Activated effector memory CD4-positive, alpha-beta T cell treated with Interleukin-2 at 50 U/mL for 16 hours (primary cell): ENCODE measurements at regions not wholly inside any gene's neighbourhood (a gene's known extent, or its start where the extent isn't known, plus 50 kb on each side); places are given as distances from the start of the nearest gene placed in this dataset.

ENCODE experiments used
- DNase-seq: peaks from one replicate; pipeline ENCODE4 v3.0.0-alpha.2; 2020

DNA sequence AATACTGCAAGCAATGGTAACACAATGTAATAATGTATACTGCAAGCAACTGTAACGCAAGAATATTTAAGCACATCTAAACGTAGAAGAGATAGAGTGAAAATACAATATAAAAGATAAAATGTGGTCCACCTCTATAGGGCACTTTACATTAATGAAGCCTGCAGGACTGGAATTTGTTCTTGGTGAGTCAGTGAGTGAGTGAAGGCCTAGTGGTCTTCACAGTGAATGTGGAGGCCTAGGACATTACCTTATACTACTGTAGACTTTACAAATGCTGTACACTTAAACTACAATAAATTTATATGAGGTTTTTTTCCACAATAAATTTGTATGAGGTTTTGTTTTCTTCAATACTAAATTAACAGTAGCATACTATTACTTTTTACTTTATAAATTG, 287.4 kb upstream of the SNX7 start:
- DNase-seq, result no peak

GRCh38 chr1:98373056-98373455, 288.5 kb upstream of the SNX7 start:
- DNase-seq, result no peak

DNA sequence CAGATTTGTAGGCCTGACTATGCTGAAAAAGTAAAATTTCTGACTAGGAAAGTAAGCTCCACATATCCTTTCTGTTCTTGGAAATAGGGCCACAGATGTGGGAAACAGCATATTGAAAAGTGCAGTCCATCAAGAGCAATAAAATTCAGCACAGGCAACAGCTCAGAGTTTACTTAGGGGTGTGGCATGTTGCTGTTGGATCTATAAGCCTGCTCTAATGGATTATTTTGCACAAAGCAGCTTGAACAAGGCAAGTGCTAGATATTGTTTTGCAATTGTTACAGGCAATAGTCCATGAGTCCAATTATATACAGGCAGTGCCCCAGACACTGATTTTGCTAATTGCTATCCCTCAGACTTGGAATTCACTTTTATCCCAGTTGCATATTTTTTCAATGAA, 289.8 kb upstream of the SNX7 start:
- no peak for DNase-seq

DNA sequence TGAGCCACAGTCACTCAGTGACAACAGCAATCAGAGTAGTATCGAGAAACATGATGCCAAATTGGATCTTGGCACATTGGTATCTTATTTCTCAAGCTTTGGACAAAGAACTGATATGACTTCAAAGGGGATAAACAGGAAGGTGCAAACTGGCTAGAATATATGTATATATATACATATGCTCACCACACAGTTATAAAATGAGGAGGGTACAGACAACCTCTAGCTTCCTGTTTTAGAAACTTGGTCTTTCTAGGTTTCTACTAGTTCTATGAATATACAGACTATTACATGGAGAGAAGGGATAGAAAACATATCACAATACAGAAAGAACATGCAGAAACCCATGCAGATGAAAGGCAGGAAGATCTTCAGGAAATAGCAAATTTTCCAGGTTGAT, 292.1 kb upstream of the SNX7 start:
- no peak for DNase-seq

DNA sequence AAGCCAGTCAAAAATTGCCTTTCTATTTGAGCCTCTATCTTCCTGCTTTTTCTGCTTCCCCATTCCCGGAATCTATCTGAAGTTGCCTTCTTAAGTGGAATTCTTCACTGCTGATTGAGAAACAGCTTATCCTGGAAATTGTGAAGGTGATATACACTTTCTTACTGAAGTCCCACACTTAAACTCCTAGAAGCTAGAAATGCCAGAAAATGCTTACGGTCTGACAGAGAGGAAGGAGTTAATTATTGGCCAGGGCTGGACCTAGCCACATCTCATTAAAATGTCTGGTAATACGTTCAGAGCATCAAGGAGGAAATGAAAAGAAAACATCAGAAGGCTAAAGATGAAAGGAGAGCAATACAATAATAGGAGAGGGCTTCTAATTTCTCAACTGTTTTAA, 292.5 kb upstream of the SNX7 start:
- DNase-seq, result no peak

GRCh38 chr1:98367426-98367825, 294.1 kb upstream of the SNX7 start:
- no peak for DNase-seq

- DNase-seq, result no peak
Observed at GRCh38 chr1:98366343-98366742, 295.2 kb upstream of the SNX7 start.

DNA sequence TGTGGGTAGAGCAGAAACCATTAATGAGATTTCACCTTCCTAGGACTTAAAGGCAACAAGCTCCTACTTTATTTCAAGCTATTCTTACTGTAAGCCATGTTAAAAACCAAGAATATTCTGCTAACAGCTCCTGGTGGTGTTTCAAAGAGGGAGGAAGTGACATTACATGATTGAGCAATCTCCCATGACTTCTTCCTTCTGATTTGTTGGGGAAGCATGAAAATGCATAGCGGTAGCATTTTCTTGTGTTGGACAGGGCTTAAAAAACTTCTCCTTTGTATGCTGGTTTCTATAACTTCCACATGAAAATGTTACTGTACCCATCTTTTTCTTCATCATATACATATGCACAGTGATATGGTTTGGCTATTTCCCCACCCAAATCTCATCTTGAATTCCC, 297.0 kb upstream of the SNX7 start:
- no peak for DNase-seq

GRCh38 chr1:98360864-98361263, 300.7 kb upstream of the SNX7 start:
- DNase-seq, result no peak

DNA sequence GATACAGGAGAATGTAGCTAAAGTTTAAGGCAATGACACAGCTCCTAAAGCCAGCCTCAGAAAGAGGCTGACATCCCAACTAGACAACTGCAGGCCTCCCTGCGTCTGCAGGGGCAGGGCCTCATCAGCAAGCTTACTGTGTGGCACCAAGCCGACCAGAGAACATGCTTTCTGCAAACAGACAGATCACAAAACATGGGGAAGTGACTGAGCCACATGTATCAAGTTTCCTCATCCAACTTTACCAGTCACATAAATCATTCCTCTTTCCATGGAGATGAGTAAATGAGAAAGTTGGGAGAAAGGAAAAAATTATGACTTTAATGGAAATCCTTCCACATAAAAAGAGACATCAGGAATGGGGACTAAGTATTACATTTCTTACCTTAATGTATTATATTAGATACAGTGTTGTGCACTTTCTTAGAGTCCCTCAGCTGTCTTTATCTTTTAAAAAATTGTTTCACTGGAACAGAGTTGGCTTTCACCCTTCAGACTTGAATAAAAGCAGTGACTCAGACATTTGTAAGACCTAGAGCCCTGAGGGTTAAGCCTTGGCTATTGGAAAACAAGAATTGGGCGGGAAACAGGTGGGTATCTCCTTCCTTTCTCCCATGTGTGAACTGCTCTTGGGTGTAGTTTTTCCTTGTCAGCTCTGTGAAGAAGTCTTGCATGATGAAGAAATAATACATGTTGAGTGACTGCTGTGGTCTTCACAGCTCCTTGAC, 305.7 kb upstream of the SNX7 start:
- DNase-seq, result no peak

DNA sequence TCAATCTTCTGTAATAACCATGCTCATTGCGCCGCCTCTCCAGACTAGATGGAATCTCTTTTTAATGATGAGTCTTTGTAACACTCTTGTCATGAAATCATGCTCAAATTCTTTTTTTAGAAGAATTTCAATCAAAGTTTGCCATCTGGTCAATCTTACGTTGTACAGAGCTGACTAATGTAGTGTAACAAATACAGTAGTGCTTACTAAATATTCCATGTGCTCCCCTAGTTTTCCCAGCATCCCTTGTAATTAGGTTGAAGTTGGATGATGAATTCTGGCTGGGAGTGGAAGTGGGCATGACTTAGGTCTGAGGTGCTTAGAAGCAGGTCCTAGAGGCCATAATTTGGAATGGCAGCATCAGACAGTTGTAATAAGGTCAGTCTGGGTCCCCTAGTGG, 309.1 kb upstream of the SNX7 start:
- no peak for DNase-seq

- DNase-seq, result no peak
Observed at GRCh38 chr1:98351561-98351960, 310.0 kb upstream of the SNX7 start.

GRCh38 chr1:98345417-98345816, 316.1 kb upstream of the SNX7 start:
- DNase-seq, result no peak

- no peak for DNase-seq
Observed at GRCh38 chr1:98344731-98345130, 316.8 kb upstream of the SNX7 start.

DNA sequence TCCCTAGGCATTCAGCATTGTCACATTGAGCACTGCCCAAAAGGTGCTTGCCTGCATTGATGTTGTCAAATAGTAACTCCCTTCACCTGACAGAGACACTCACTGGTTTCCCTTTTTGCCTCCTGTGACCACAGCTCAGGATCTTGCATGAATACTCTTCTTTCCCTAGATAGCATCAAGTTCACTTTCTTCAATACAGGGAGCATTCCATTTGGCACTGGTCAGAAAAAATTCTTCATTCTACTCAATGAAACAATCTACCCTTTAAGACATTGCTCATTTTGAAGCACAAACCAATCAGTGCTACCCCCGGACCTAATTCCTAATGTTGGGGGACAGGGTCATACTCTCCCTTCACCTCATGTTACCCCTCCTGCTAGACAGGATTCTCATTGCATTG, 319.0 kb upstream of the SNX7 start:
- DNase-seq, result no peak

DNA sequence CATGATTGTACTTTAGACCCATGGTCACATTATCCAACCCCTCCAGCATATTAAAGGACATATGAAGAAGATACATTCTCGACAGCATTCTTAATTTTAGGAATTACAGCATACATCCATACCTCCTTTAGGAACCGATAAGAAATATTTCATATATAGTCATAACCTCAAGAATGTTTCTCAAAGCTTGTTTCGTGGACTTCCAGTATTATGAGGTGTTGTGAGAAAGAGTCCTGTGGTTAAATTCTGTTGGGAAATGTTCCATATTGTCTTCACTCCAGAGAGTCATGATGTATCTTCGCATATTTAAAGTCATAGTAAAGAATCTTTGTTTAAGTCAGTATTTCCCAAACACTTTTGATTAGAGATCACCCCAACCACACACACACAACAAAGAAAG, 321.0 kb upstream of the SNX7 start:
- DNase-seq, result no peak

- DNase-seq, result no peak
Observed at GRCh38 chr1:98336472-98337083, 324.9 kb upstream of the SNX7 start.

DNA sequence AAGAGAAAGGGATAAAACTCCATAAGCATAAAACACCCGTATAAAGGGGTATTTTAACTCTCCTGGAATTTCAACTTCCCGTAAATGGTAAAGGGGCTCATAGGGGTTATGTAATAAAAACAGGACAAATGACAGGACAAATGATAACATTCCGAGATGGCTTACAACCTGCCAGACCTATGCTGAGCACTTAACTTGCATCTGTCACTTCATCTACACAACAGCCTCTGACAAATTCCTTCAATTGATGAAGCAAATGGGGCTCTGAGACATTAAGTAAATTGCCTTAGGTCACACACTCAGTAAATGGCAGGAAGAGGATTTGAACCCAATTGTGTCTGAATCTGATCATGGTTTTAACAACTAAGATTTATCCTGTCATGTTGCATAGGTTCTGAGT, 327.6 kb upstream of the SNX7 start:
- DNase-seq, result no peak

GRCh38 chr1:98333406-98333805, 328.1 kb upstream of the SNX7 start:
- DNase-seq, result no peak

DNA sequence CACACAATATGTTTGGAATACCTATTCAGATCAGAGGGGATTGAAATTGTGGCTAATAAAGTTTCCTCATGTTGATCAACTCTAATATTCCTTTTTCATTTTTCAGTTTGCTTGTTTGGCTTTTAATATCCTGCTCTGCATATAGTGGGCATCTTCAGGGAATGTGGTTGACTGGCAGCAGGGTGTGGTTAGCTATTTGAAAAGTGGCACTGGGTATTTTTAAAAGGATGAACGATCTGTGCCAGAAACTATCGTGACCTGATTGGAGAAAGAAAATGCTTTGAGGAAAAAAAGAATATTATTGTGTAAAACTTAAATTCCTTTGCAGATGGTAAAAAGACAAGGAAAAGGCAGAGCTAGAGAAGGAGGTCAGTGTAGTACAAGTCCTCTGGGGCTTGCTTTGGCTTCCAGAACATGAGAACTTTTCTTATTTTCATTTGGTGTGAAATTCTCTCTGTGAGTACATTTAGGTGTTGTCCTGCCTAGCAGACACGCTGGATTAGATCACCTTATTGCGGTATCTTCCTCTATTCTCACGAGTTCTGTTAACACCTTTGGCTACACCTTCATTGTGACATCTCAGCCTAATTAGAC, 329.7 kb upstream of the SNX7 start:
- DNase-seq, result no peak

DNA sequence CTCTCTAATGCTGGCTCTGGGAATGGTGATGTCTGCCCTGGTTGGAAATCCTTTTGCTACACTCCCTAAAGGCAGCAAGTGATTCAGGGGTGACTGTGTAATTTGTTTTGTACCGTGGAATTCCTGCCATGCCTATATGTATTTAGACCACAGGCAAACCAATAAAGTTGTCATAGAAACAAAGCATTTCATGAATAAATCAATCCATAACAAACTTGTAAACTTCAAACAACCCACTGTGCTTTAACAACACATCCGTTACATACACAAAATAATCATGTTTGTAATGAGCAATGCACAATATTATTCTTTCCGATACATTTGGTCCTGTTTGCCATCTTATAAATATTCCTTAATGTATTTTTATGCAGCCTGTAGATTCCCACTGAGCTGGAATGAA, 330.3 kb upstream of the SNX7 start:
- no peak for DNase-seq

- no peak for DNase-seq
Observed at GRCh38 chr1:98330224-98330623, 331.3 kb upstream of the SNX7 start.

GRCh38 chr1:98328855-98329254, 332.7 kb upstream of the SNX7 start:
- no peak for DNase-seq

GRCh38 chr1:98327220-98327861, 334.2 kb upstream of the SNX7 start:
- no peak for DNase-seq
